Breast epithelium (tissue), 4 donors: ENCODE measurements at regions not wholly inside any gene's neighbourhood (a gene's known extent, or its start where the extent isn't known, plus 50 kb on each side); places are given as distances from the start of the nearest gene placed in this dataset.
"Not testable (repeated sequence)": the region's sequence is repeated elsewhere in the genome, so short reads cannot be mapped to it uniquely, and the experiment has no call there.

Experiments used
- DNase-seq, 2 donors: peaks; one replicate each; pipeline ENCODE4 v3.0.0-alpha.2; 2019; ENCODE audit warnings: low spot score in 2 of 2
- H3K27ac ChIP-seq, 2 donors: fragments of 200-600 bp; sonication (generic) in 1 of 2; one replicate each; pipeline ENCODE4 v1.5.1; 2016 to 2019; ENCODE audit warnings: mild to moderate bottlenecking in 1 of 2
- H3K27me3 ChIP-seq, 2 donors: fragments of 200-600 bp; sonication (generic) in 1 of 2; one replicate each; pipeline versions ENCODE4 v1.5.1 to v1.6.0; 2017 to 2019; ENCODE audit warnings: control low read depth in 1 of 2, mild to moderate bottlenecking in 1 of 2
- H3K36me3 ChIP-seq: fragments of 200-600 bp; one replicate; pipeline ENCODE4 v1.5.1; 2019
- H3K4me1 ChIP-seq, 2 donors: fragments of 200-600 bp; sonication (generic); one replicate each; pipeline ENCODE4 v1.5.1; 2016 to 2019; ENCODE audit warnings: control low read depth in 1 of 2
- H3K4me3 ChIP-seq, 3 donors: fragments of 200-600 bp; sonication (generic); 1 replicate in 2 of 3; 2 replicates in 1 of 3; pipeline ENCODE4 v1.5.1; 2016 to 2019; ENCODE audit warnings: mild to moderate bottlenecking in 3 of 3, moderate library complexity in 2 of 3
- H3K9me3 ChIP-seq, 2 donors: fragments of 200-600 bp; sonication (generic) in 1 of 2; one replicate each; pipeline ENCODE4 v1.5.1; 2016 to 2019; ENCODE audit warnings: control low read depth in 1 of 2
- CTCF ChIP-seq, 3 donors: fragments of 450-650 bp; IDR thresholded peaks; one replicate each; pipeline ENCODE4 v1.5.1; 2016 to 2017; ENCODE audit warnings: antibody characterized with exemption in 3 of 3, mild to moderate bottlenecking in 3 of 3, moderate library complexity in 3 of 3
- POLR2A ChIP-seq: fragments of 450-650 bp; IDR thresholded peaks from one replicate; pipeline ENCODE4 v1.6.1; 2016; ENCODE audit warnings: antibody characterized with exemption, mild to moderate bottlenecking, moderate library complexity
- POLR2AphosphoS5 ChIP-seq, 3 donors: sonication (generic); formaldehyde crosslinking; IDR thresholded peaks; one replicate each; pipeline ENCODE4 v1.6.1; 2017; ENCODE audit warnings: antibody characterized with exemption in 3 of 3
- intact Hi-C: fragments of 100-400 bp; cut with DNase I; formaldehyde crosslinking; loops from one replicate; pipeline ENCODE4 v1.15.1; 2023; ENCODE audit warnings: low total_unique reads

GRCh38 chr15:57896114-57896513 is 169.4 kb downstream of the ALDH1A2 start:
- Histone ChIP-seq H3K4me3 (no peak overlapping the region), H3K27ac (no peak overlapping the region), H3K9me3 (peaks cover 0 to 4% of the 10 kb centered on the region in 2 donors), H3K36me3 (no peaks in the 10 kb centered on the region), H3K4me1 (no peaks in the 10 kb centered on the region), H3K27me3 (no peaks in the 10 kb centered on the region)
- intact Hi-C loops = no loop called here
- DNase-seq = no peak
- TF ChIP-seq CTCF (IDR thresholded peaks at IDR 0.05) (no peak), POLR2AphosphoS5 (IDR thresholded peaks at IDR 0.05) (no peak), POLR2A (no peak)

DNA sequence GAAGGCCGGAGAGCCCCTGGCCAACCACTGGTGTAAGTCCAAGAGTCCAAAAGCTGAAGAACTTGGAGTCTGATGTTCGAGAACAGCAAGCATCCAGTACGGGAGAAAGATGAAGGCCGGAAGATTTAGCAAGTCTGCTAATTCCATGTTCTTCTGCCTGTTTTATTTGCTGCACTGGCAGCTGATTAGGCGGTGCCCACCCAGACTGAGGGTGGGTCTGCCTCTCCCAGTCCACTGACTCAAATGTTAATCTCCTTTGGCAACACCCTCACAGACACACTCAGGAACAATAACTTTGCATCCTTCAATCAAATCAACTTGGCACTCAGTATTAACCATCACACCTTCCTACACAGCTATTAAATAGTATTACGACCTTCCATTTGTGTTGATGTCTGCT is 168.6 kb downstream of the ALDH1A2 start:
- DNase-seq, H3K27me3 ChIP-seq, H3K36me3 ChIP-seq, H3K9me3 ChIP-seq, intact Hi-C loops, H3K4me3 ChIP-seq, H3K4me1 ChIP-seq, H3K27ac ChIP-seq: not testable (repeated sequence)

DNA sequence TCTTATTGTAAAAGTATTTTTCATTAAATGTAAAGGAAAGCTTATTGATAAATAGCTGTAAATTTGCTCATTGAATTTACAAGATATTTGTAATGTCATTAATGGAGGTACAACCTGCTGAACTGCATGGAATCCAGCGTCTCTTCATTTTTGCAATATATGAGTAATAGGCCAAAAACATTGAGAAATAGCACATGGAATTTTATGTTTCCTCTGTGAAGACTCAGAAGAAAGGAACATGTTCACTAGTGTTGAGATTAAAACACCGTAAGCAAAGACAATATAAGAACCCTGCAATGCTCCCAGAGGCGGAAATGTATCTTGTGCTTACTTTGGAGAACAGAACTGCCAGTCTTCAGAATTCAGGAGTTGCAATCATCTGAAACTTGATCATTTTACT is 167.6 kb downstream of the ALDH1A2 start:
- Histone ChIP-seq H3K36me3 (no peaks in the 10 kb centered on the region), H3K4me3 (no peak overlapping the region), H3K4me1 (no peaks in the 10 kb centered on the region), H3K9me3 (no peaks in the 10 kb centered on the region), H3K27me3 (no peaks in the 10 kb centered on the region), H3K27ac (no peak overlapping the region)
- intact Hi-C loops = no loop called here
- TF ChIP-seq CTCF (IDR thresholded peaks at IDR 0.05) = no peak
- no peak for TF ChIP-seq POLR2A
- TF ChIP-seq POLR2AphosphoS5 (IDR thresholded peaks at IDR 0.05) = no peak
- DNase-seq = no peak

GRCh38 chr15:57902155-57902554 is 163.4 kb downstream of the ALDH1A2 start:
- Histone ChIP-seq H3K27me3 (no peaks in the 10 kb centered on the region), H3K36me3 (no peaks in the 10 kb centered on the region), H3K4me3 (no peak overlapping the region), H3K9me3 (no peaks in the 10 kb centered on the region), H3K27ac (no peak overlapping the region), H3K4me1 (no peaks in the 10 kb centered on the region)
- DNase-seq = no peak
- TF ChIP-seq POLR2A (no peak), CTCF (IDR thresholded peaks at IDR 0.05) (no peak), POLR2AphosphoS5 (IDR thresholded peaks at IDR 0.05) (no peak)
- intact Hi-C loops = no loop called here
